Right cardiac atrium (tissue), 5 donors: ENCODE measurements at regions not wholly inside any gene's neighbourhood (a gene's known extent, or its start where the extent isn't known, plus 50 kb on each side); places are given as distances from the start of the nearest gene placed in this dataset.

Experiments
- ATAC-seq, 2 donors: fragments of 200-7000 bp; cut with Tn5 transposase; one replicate each; pipeline versions ENCODE4 v1.8.0 to v1.9.1; 2020; ENCODE audit warnings: moderate library complexity in 2 of 2, mild to moderate bottlenecking in 1 of 2
- DNase-seq, 3 donors: peaks; one replicate each; pipeline ENCODE4 v3.0.0-alpha.2; 2020
- H3K27ac ChIP-seq: one replicate; pipeline ENCODE4 v1.5.1; 2013; ENCODE audit warnings: mild to moderate bottlenecking, low read length, control low read depth, moderate library complexity
- H3K27me3 ChIP-seq: one replicate; pipeline ENCODE4 v1.6.1; 2013; ENCODE audit not compliant: control insufficient read depth, insufficient read depth
- H3K4me1 ChIP-seq: one replicate; pipeline ENCODE4 v1.6.1; 2013; ENCODE audit warnings: low read length; ENCODE audit not compliant: control insufficient read depth, insufficient read depth
- H3K4me3 ChIP-seq: one replicate; pipeline ENCODE4 v1.5.1; 2013; ENCODE audit warnings: low read length, control low read depth
- H3K9me3 ChIP-seq: one replicate; pipeline ENCODE4 v1.6.1; 2013; ENCODE audit warnings: low read length; ENCODE audit not compliant: control insufficient read depth
- WGBS: extraction: QIAGEN DNeasy Blood & Tissue Kit; methylation state at CpG from one replicate; pipeline ENCODE4 v1.1.7; 2013; 5-methylcytosine and 5-hydroxymethylcytosine counted together
- intact Hi-C, 4 donors: fragments of 100-400 bp; cut with DNase I; formaldehyde crosslinking; loops; one replicate each; pipeline versions ENCODE4 v1.11.0 to v1.14.0; 2022 to 2023
- donor health status: healthy with polysubstance abuse.
- donor health status: DM: no; HTN: yes; CAD: no.
- donor health status: DM: no; HTN: no; CAD: no.
- donor health status: DM: no; HTN: yes; CAD: no; lungs with severe emphysema.
- donor health status: DM: yes; HTN: yes; CAD: no.

- intact Hi-C loops = no loop called here
- H3K4me1 ChIP-seq = no peaks in the 10 kb centered on the region
- 90% methylated on average over 3 of the region's 3 CpGs for WGBS
- no peaks in the 10 kb centered on the region for H3K27me3 ChIP-seq
- H3K27ac ChIP-seq = no peak overlapping the region
- ATAC-seq (no peak), DNase-seq (no peak)
- no peak overlapping the region for H3K4me3 ChIP-seq
- no peaks in the 10 kb centered on the region for H3K9me3 ChIP-seq
These were observed 70.0 kb upstream of the TNFSF4 start for GRCh38 chr1:173276922-173277800.

DNA sequence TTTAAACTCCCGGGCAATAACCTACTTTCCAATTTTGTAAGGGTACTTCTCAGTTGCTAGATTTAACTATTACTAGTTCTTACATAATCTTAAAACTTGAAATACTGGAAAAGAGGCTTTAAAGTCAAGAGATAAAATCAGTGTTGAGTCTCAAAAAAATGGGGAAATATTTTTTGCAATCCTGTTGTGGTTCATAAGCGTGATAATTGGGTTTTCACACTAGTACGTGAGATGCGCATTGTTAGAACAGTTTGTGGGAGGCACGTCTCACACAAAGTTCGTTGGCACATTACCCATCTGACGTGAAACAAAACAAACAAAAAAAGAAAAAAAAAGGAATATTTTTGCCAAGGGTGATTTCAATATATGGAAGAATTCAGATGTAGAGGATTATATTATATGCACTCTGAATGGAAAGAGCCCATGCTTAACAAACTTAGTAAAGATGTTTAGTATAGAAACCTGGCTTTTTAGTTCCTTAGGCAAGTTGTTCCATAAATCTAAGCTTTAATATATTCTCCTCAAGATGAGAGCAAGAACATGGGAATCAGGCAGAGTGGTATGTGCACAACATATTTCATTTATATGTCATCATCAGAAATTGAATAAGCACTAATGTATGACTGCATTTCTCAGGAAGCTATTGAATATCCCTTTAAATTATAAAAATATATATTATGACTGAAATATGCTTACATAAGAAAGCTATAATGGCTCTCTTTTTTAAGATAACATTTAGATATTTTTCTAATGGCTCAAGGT lies 73.9 kb upstream of the TNFSF4 start:
- WGBS = 81% methylated on average over 7 of the region's 7 CpGs
- intact Hi-C loops = no loop called here
- ATAC-seq (no peak), DNase-seq (no peak)
- H3K27ac ChIP-seq = no peak overlapping the region
- no peaks in the 10 kb centered on the region for H3K4me1 ChIP-seq
- no peak overlapping the region for H3K4me3 ChIP-seq
- H3K9me3 ChIP-seq = no peaks in the 10 kb centered on the region
- H3K27me3 ChIP-seq = no peaks in the 10 kb centered on the region

GRCh38 chr1:173285048-173285447 lies 77.9 kb upstream of the TNFSF4 start:
- DNase-seq = no peak
- H3K27me3 ChIP-seq = no peaks in the 10 kb centered on the region
- H3K4me1 ChIP-seq = no peaks in the 10 kb centered on the region
- H3K9me3 ChIP-seq = no peaks in the 10 kb centered on the region
- no peak for ATAC-seq
- H3K27ac ChIP-seq = no peak overlapping the region
- intact Hi-C loops = no loop called here
- H3K4me3 ChIP-seq = no peak overlapping the region
- 92% methylated on average over 3 of the region's 3 CpGs for WGBS

- H3K4me3 ChIP-seq = no peak overlapping the region
- no peaks in the 10 kb centered on the region for H3K9me3 ChIP-seq
- H3K4me1 ChIP-seq = no peaks in the 10 kb centered on the region
- H3K27me3 ChIP-seq = no peaks in the 10 kb centered on the region
- intact Hi-C loops = no loop called here
- 92% methylated on average over 1 of the region's 1 CpG for WGBS
- no peak overlapping the region for H3K27ac ChIP-seq
- ATAC-seq (no peak), DNase-seq (no peak)
These were observed 80.7 kb upstream of the TNFSF4 start for GRCh38 chr1:173287785-173288184.

DNA sequence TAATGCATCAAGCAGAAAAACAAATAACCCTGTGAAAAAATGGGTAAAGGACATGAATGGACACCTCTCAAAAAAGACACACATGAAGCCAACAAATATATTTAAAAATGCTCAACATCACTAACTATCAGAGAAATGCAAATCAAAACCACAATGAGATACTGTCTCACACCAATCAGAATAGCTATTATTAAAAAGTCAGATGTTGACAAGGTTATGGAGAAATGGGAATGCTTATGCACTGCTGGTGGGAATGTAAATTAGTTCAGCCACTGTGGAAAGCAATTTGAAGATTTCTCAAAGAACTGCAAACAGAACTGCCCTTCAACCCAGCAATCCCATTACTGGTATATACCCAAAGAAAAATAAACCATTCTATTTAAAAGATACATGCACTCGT lies 86.6 kb upstream of the TNFSF4 start:
- H3K27me3 ChIP-seq = no peaks in the 10 kb centered on the region
- intact Hi-C loops = no loop called here
- no peak overlapping the region for H3K4me3 ChIP-seq
- no peak for ATAC-seq
- no peaks in the 10 kb centered on the region for H3K4me1 ChIP-seq
- H3K9me3 ChIP-seq = no peaks in the 10 kb centered on the region
- H3K27ac ChIP-seq = no peak overlapping the region
- DNase-seq = no peak
- 93% methylated on average over 1 of the region's 1 CpG for WGBS

DNA sequence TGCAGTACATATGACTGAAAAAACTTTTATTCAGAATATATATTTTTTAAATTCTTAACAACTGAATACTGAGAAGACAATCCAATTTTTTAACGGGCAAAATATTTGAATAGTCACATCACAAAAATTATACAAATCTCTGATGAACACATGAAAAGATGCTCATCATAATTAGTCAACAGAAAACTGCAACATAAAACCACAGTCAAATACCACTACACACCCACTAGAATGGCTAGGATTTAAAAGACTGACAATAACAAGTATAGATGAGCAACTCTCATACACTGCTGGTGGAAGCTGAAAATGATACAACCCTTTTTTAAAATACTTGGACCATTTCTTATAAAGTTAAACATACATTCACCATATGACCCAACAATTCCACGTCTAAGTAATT lies 87.7 kb upstream of the TNFSF4 start:
- Histone ChIP-seq H3K27ac (no peak overlapping the region), H3K4me3 (no peak overlapping the region), H3K27me3 (no peaks in the 10 kb centered on the region), H3K4me1 (no peaks in the 10 kb centered on the region), H3K9me3 (no peaks in the 10 kb centered on the region)
- 80% methylated on average over 2 of the region's 2 CpGs for WGBS
- ATAC-seq (no peak), DNase-seq (no peak)
- intact Hi-C loops = no loop called here

GRCh38 chr1:173295391-173295790 lies 88.3 kb upstream of the TNFSF4 start:
- 80% methylated on average over 1 of the region's 1 CpG for WGBS

DNA sequence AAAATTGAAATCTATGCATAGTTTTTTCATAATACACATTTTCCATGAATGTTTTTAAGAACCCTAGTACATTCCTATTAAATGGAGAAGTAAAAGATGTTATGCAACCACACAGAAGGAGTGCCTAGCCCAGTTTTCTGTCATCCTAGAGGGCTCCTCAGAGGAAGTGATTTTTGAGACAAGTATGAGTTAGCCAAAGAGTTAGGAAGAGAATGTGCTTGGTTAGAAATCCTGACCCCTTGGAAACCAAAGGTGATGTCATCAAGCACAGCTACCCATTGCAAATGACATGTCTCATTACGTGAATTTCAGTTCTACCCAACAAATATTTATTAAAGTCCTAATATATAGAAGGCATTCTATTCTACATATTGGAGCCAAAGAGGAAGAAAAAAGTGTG lies 88.9 kb upstream of the TNFSF4 start:
- 86% methylated on average over 1 of the region's 1 CpG for WGBS
- ATAC-seq = peak in 1 of 2 donors; percentile 40
- H3K27me3 ChIP-seq = no peaks in the 10 kb centered on the region
- H3K27ac ChIP-seq = no peak overlapping the region
- no peak overlapping the region for H3K4me3 ChIP-seq
- DNase-seq = no peak
- intact Hi-C loops = no loop called here
- H3K4me1 ChIP-seq = no peaks in the 10 kb centered on the region
- no peaks in the 10 kb centered on the region for H3K9me3 ChIP-seq

More at GRCh38 chr1:173295391-173295790, 88.3 kb upstream of the TNFSF4 start:
- intact Hi-C loops = no loop called here
- no peaks in the 10 kb centered on the region for H3K27me3 ChIP-seq
- DNase-seq (no peak), ATAC-seq (no peak)
- H3K4me3 ChIP-seq = no peak overlapping the region
- H3K4me1 ChIP-seq = no peaks in the 10 kb centered on the region
- H3K9me3 ChIP-seq = no peaks in the 10 kb centered on the region
- H3K27ac ChIP-seq = no peak overlapping the region

GRCh38 chr1:173297798-173298391 lies 90.8 kb upstream of the TNFSF4 start:
- Histone ChIP-seq H3K27me3 (no peaks in the 10 kb centered on the region), H3K9me3 (no peaks in the 10 kb centered on the region), H3K4me1 (no peaks in the 10 kb centered on the region), H3K27ac (no peak overlapping the region), H3K4me3 (no peak overlapping the region)
- intact Hi-C loops = no loop called here
- WGBS = 83% methylated on average over 4 of the region's 4 CpGs
- DNase-seq = no peak
- ATAC-seq = no peak

- Histone ChIP-seq H3K27ac (no peak overlapping the region), H3K27me3 (no peaks in the 10 kb centered on the region), H3K4me3 (no peak overlapping the region), H3K9me3 (no peaks in the 10 kb centered on the region), H3K4me1 (no peaks in the 10 kb centered on the region)
- 70% methylated on average over 5 of the region's 5 CpGs for WGBS
- ATAC-seq = no peak
- intact Hi-C loops = no loop called here
- DNase-seq = no peak
These were observed 93.2 kb upstream of the TNFSF4 start for GRCh38 chr1:173300061-173301044.
